SK-N-SH (cell line): ENCODE measurements at regions not wholly inside any gene's neighbourhood (a gene's known extent, or its start where the extent isn't known, plus 50 kb on each side); places are given as distances from the start of the nearest gene placed in this dataset.

Experiments used
- CTCF ChIA-PET: fragments of 300-600, 350-600 bp; formaldehyde crosslinking; extraction: SDS; loops from one replicate; lab custom pipeline; 2021; lab: Yijun Ruan, JAX
- POLR2A ChIA-PET: fragments of 350-600 bp; sonication (Branson Sonifier 250); formaldehyde crosslinking; extraction: SDS; loops from one replicate; lab custom pipeline; 2020; ENCODE audit warnings: antibody characterized with exemption, inconsistent platforms; lab: Yijun Ruan, JAX
- DNase-seq: peaks from one replicate; pipeline ENCODE4 v3.0.0; 2012
- H2AFZ ChIP-seq: fragments of 200-600 bp; sonication (generic); 2 replicates; pipeline ENCODE4 v1.8.1; 2016; ENCODE audit warnings: antibody characterized with exemption, mild to moderate bottlenecking, low read depth
- H3F3A ChIP-seq: fragments of 200-600 bp; sonication (generic); replicated peaks from 2 replicates; pipeline ENCODE3; 2016; ENCODE audit warnings: antibody characterized with exemption, mild to moderate bottlenecking; ENCODE audit not compliant: insufficient read depth
- H3K27ac ChIP-seq, 2 experiments: fragments of 200-500 bp in 1 of 2; fragments of 200-600 bp in 1 of 2; sonication (Bioruptor generic) in 1 of 2; sonication (generic), shearing (Covaris generic) in 1 of 2; 2 replicates each; pipeline versions ENCODE4 v1.5.1 to v1.6.1; 2014 to 2016; ENCODE audit warnings: low read depth in 2 of 2, inconsistent platforms in 1 of 2, low read length in 1 of 2, mild to moderate bottlenecking in 1 of 2, mixed read lengths in 1 of 2
- H3K27me3 ChIP-seq: fragments of 200-600 bp; sonication (generic), shearing (Covaris generic); 2 replicates; pipeline ENCODE4 v1.6.1; 2016; ENCODE audit warnings: mixed run types; ENCODE audit not compliant: insufficient read depth
- H3K36me3 ChIP-seq, 2 experiments: fragments of 200-500 bp in 1 of 2; fragments of 200-600 bp in 1 of 2; sonication (Bioruptor generic) in 1 of 2; sonication (generic) in 1 of 2; replicated peaks in 1 of 2; 2 replicates each; pipeline versions ENCODE3 to v1.5.1; 2014 to 2016; ENCODE audit warnings: low read length in 1 of 2, mild to moderate bottlenecking in 1 of 2; ENCODE audit not compliant: insufficient read depth in 2 of 2, control insufficient read depth in 1 of 2
- H3K4me1 ChIP-seq, 2 experiments: fragments of 200-500 bp in 1 of 2; fragments of 200-600 bp in 1 of 2; sonication (Bioruptor generic) in 1 of 2; sonication (generic), shearing (Covaris generic) in 1 of 2; 2 replicates each; pipeline versions ENCODE4 v1.5.1 to v1.6.1; 2014 to 2016; ENCODE audit warnings: low read depth in 1 of 2, low read length in 1 of 2, mixed run types in 1 of 2; ENCODE audit not compliant: insufficient read depth in 2 of 2, control insufficient read depth in 1 of 2
- H3K4me2 ChIP-seq: fragments of 200-600 bp; sonication (generic), shearing (Covaris generic); 2 replicates; pipeline ENCODE4 v1.6.1; 2017; ENCODE audit warnings: mixed run types
- H3K4me3 ChIP-seq, 2 experiments: fragments of 200-500 bp in 1 of 2; fragments of 200-600 bp in 1 of 2; sonication (Bioruptor generic) in 1 of 2; sonication (generic), shearing (Covaris generic) in 1 of 2; 2 replicates each; pipeline versions ENCODE4 v1.5.1 to v1.8.1; 2014 to 2016; ENCODE audit warnings: low read depth in 2 of 2, inconsistent platforms in 1 of 2, low read length in 1 of 2, mild to moderate bottlenecking in 1 of 2, mixed read lengths in 1 of 2, moderate library complexity in 1 of 2
- H3K79me2 ChIP-seq: fragments of 200-600 bp; sonication (generic); 2 replicates; pipeline ENCODE4 v1.8.1; 2017; ENCODE audit warnings: mild to moderate bottlenecking; ENCODE audit not compliant: insufficient read depth
- H3K9ac ChIP-seq: fragments of 200-600 bp; sonication (generic); 2 replicates; pipeline ENCODE4 v1.6.1; 2017; ENCODE audit warnings: mixed run types
- H3K9me2 ChIP-seq: fragments of 200-600 bp; sonication (generic); 2 replicates; pipeline ENCODE4 v1.6.1; 2017; ENCODE audit warnings: mixed run types
- H3K9me3 ChIP-seq: fragments of 200-600 bp; sonication (generic); 2 replicates; pipeline ENCODE4 v1.6.1; 2017; ENCODE audit warnings: mixed run types, mild to moderate bottlenecking, moderate library complexity
- H4K20me1 ChIP-seq: fragments of 200-600 bp; sonication (generic); 2 replicates; pipeline ENCODE4 v1.6.1; 2017; ENCODE audit warnings: mild to moderate bottlenecking, mixed run types; ENCODE audit not compliant: insufficient read depth
- EP300 ChIP-seq, 2 experiments: IDR thresholded peaks; 2 replicates each; pipeline versions ENCODE4 v1.4.0 to v1.6.1; 2012; ENCODE audit warnings: borderline replicate concordance in 1 of 2, low read depth in 1 of 2, low read length in 1 of 2
- EZH2phosphoT487 ChIP-seq: fragments of 200-600 bp; sonication (generic); IDR thresholded peaks from 2 replicates; pipeline ENCODE4 v1.6.1; 2017; ENCODE audit warnings: low read depth, mixed run types, mild to moderate bottlenecking, antibody characterized with exemption, moderate library complexity, borderline replicate concordance
- FOSL2 ChIP-seq: IDR thresholded peaks from 2 replicates; pipeline ENCODE4 v1.4.0; 2012; ENCODE audit warnings: low read depth, mild to moderate bottlenecking, moderate library complexity, borderline replicate concordance
- GABPA ChIP-seq: IDR thresholded peaks from 2 replicates; pipeline ENCODE4 v1.4.0; 2012; ENCODE audit warnings: low read depth, mild to moderate bottlenecking
- GATA2 ChIP-seq: sonication (generic); formaldehyde crosslinking; IDR thresholded peaks from 2 replicates; pipeline ENCODE4 v1.5.0; 2020; ENCODE audit warnings: mild to moderate bottlenecking, missing genetic modification reagents
- JUND ChIP-seq: IDR thresholded peaks from 2 replicates; pipeline ENCODE4 v1.4.0; 2012
- MEF2A ChIP-seq: IDR thresholded peaks from 2 replicates; pipeline ENCODE4 v1.4.0; 2012; ENCODE audit warnings: low read depth, borderline replicate concordance
- NFIC ChIP-seq: IDR thresholded peaks from 2 replicates; pipeline ENCODE4 v1.4.0; 2012; ENCODE audit warnings: borderline replicate concordance
- NRF1 ChIP-seq: IDR thresholded peaks from 2 replicates; pipeline ENCODE4 v1.6.1; 2012; ENCODE audit warnings: low read depth, mild to moderate bottlenecking, low read length
- RAD21 ChIP-seq: IDR thresholded peaks from 2 replicates; pipeline ENCODE4 v1.6.1; 2012; ENCODE audit warnings: mild to moderate bottlenecking, low read length
- SMC3 ChIP-seq: IDR thresholded peaks from 2 replicates; pipeline ENCODE4 v1.6.1; 2012; ENCODE audit warnings: low read depth, low read length, improper control_type of control experiment
- TCF12 ChIP-seq: IDR thresholded peaks from 2 replicates; pipeline ENCODE4 v1.4.0; 2012
- YY1 ChIP-seq: IDR thresholded peaks from 2 replicates; pipeline ENCODE4 v1.4.0; 2012; ENCODE audit warnings: low read depth, mild to moderate bottlenecking
- WGBS: methylation state at CpG from one replicate; pipeline ENCODE4 v1.1.6; 2017; ENCODE audit warnings: low lambda C conversion rate; 5-methylcytosine and 5-hydroxymethylcytosine counted together
- TF ChIP-seq, protein P1 (sequence below): IDR thresholded peaks from 2 replicates; pipeline ENCODE4 v1.4.0; 2012; ENCODE audit warnings: low read depth
- TF ChIP-seq, protein P2 (sequence below): IDR thresholded peaks from 2 replicates; pipeline ENCODE4 v1.4.0; 2012; ENCODE audit warnings: low read depth, borderline replicate concordance
- TF ChIP-seq, protein P3 (sequence below): IDR thresholded peaks from 2 replicates; pipeline ENCODE4 v1.4.0; 2012; ENCODE audit warnings: low read depth, borderline replicate concordance
- TF ChIP-seq, protein P4 (sequence below): fragments of 150-350 bp; IDR thresholded peaks from 2 replicates; pipeline ENCODE4 v1.6.1; 2016; ENCODE audit warnings: mild to moderate bottlenecking, low read depth, low read length
- TF ChIP-seq, protein P5 (sequence below): fragments of 200-600 bp; sonication (generic); IDR thresholded peaks from 2 replicates; pipeline ENCODE4 v1.6.1; 2017; ENCODE audit warnings: antibody characterized with exemption, mild to moderate bottlenecking, moderate library complexity
- TF ChIP-seq, protein P6 (sequence below): fragments of 150-350 bp; IDR thresholded peaks from 2 replicates; pipeline ENCODE4 v1.6.1; 2017; ENCODE audit warnings: antibody characterized with exemption, low read length, low read depth, borderline replicate concordance

DNA sequence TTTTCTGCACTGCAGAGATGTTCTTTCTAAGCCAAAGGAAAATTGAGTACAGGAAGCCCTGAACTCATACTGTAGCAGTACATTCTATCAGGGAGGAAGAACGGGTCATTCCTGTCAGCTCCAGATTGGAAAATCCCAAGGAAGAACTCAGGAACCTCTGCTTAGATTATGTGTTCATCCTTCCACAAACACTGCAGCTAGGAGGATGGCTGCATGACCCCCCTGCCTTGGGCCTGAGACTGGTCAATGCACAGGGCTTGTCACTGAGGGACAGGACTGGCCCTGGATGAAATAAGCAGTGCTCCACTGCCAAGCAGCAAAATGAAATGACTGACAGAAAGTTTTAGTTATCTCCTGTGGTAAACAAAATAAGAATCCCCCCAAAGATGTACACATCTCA lies 1406.8 kb upstream of the TMEM132C start (continued):
- TF ChIP-seq, protein P1, sequence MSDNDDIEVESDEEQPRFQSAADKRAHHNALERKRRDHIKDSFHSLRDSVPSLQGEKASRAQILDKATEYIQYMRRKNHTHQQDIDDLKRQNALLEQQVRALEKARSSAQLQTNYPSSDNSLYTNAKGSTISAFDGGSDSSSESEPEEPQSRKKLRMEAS, result no peak
- TF ChIP-seq, protein P2, sequence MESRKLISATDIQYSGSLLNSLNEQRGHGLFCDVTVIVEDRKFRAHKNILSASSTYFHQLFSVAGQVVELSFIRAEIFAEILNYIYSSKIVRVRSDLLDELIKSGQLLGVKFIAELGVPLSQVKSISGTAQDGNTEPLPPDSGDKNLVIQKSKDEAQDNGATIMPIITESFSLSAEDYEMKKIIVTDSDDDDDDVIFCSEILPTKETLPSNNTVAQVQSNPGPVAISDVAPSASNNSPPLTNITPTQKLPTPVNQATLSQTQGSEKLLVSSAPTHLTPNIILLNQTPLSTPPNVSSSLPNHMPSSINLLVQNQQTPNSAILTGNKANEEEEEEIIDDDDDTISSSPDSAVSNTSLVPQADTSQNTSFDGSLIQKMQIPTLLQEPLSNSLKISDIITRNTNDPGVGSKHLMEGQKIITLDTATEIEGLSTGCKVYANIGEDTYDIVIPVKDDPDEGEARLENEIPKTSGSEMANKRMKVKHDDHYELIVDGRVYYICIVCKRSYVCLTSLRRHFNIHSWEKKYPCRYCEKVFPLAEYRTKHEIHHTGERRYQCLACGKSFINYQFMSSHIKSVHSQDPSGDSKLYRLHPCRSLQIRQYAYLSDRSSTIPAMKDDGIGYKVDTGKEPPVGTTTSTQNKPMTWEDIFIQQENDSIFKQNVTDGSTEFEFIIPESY, result no peak
- TF ChIP-seq RAD21, result no peak
- TF ChIP-seq, all 33 proteins: peak for 0

DNA sequence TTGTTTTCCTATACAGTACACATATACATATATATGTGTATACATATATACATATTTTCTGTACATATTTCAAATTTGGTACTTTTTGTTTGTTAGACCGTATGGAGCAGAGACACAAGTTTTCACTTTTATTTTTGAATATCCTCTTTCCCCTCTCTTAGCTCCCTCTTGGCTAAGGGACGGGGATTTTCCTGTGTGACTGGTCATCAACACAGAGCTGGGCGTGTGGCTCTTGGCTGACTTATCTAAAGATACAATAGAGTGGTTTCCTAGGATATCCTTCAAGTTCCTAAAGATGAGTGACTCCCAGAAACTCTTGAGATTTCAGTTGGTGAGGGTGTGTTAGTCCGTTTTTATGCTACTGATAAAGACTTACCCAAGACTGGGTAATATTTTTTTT lies 1404.5 kb upstream of the TMEM132C start:
- POLR2A ChIA-PET, result no interaction called here

DNA sequence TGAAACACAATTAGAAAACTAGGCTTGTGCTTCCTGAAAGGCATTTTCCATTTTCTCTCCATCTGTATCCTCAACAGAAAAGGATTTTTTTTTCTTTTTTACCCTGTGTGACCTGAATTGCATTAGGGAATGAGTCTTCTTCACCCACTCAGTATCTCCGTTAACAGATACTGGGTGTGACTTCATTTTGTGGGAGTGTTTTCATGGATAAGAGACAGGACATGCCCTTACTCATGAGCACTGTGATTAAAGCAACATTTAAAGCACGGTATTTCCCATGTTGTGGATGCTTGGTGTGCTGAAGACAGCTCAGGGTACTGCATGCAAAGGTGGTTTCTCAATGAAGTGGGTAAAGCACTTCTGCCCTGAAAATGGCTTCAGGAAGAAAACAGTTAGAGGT lies 1397.3 kb upstream of the TMEM132C start:
- Histone ChIP-seq H3K27ac (no peak overlapping the region), H3K4me3 (no peak overlapping the region), H3F3A (no peaks in the 10 kb centered on the region), H2AFZ (no peak overlapping the region), H3K4me1 (no peaks in the 10 kb centered on the region), H3K36me3 (no peaks in the 10 kb centered on the region), H3K9me2 (no peaks in the 10 kb centered on the region), H3K9ac (no peak overlapping the region), H4K20me1 (no peaks in the 10 kb centered on the region), H3K9me3 (no peaks in the 10 kb centered on the region), H3K4me2 (no peak overlapping the region), H3K79me2 (no peaks in the 10 kb centered on the region), H3K27me3 (no peaks in the 10 kb centered on the region)
- 22% methylated on average over 2 of the region's 2 CpGs for WGBS
- TF ChIP-seq EZH2phosphoT487, result no peak
- no peak for TF ChIP-seq NFIC
- TF ChIP-seq YY1, result no peak
- no peak for TF ChIP-seq TCF12
- TF ChIP-seq, protein P3, sequence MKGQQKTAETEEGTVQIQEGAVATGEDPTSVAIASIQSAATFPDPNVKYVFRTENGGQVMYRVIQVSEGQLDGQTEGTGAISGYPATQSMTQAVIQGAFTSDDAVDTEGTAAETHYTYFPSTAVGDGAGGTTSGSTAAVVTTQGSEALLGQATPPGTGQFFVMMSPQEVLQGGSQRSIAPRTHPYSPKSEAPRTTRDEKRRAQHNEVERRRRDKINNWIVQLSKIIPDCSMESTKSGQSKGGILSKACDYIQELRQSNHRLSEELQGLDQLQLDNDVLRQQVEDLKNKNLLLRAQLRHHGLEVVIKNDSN, result no peak
- TF ChIP-seq SMC3, result no peak
- TF ChIP-seq, protein P4, sequence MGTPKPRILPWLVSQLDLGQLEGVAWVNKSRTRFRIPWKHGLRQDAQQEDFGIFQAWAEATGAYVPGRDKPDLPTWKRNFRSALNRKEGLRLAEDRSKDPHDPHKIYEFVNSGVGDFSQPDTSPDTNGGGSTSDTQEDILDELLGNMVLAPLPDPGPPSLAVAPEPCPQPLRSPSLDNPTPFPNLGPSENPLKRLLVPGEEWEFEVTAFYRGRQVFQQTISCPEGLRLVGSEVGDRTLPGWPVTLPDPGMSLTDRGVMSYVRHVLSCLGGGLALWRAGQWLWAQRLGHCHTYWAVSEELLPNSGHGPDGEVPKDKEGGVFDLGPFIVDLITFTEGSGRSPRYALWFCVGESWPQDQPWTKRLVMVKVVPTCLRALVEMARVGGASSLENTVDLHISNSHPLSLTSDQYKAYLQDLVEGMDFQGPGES, result no peak
- TF ChIP-seq GATA2 (CRISPR knock-in tag), result no peak
- no peak for TF ChIP-seq FOSL2
- TF ChIP-seq, protein P5, sequence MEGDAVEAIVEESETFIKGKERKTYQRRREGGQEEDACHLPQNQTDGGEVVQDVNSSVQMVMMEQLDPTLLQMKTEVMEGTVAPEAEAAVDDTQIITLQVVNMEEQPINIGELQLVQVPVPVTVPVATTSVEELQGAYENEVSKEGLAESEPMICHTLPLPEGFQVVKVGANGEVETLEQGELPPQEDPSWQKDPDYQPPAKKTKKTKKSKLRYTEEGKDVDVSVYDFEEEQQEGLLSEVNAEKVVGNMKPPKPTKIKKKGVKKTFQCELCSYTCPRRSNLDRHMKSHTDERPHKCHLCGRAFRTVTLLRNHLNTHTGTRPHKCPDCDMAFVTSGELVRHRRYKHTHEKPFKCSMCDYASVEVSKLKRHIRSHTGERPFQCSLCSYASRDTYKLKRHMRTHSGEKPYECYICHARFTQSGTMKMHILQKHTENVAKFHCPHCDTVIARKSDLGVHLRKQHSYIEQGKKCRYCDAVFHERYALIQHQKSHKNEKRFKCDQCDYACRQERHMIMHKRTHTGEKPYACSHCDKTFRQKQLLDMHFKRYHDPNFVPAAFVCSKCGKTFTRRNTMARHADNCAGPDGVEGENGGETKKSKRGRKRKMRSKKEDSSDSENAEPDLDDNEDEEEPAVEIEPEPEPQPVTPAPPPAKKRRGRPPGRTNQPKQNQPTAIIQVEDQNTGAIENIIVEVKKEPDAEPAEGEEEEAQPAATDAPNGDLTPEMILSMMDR, result no peak
- TF ChIP-seq, protein P6, sequence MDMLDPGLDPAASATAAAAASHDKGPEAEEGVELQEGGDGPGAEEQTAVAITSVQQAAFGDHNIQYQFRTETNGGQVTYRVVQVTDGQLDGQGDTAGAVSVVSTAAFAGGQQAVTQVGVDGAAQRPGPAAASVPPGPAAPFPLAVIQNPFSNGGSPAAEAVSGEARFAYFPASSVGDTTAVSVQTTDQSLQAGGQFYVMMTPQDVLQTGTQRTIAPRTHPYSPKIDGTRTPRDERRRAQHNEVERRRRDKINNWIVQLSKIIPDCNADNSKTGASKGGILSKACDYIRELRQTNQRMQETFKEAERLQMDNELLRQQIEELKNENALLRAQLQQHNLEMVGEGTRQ, result no peak
- no peak for TF ChIP-seq EP300 (IDR thresholded peaks at IDR 0.05; ENCODE audit: borderline replicate concordance in 1 of 2, low read depth in 1 of 2, low read length in 1 of 2)
- ChIA-PET CTCF (no interaction called here), POLR2A (no interaction called here)
- DNase-seq, result no peak

More for the DNA sequence above, 1404.5 kb upstream of the TMEM132C start:
- H3K9me2 ChIP-seq, result no peaks in the 10 kb centered on the region
- H3F3A ChIP-seq, result no peaks in the 10 kb centered on the region
- H3K36me3 ChIP-seq, result no peaks in the 10 kb centered on the region
- no peaks in the 10 kb centered on the region for H3K9me3 ChIP-seq
- no peak overlapping the region for H3K27ac ChIP-seq
- no peak overlapping the region for H3K4me3 ChIP-seq
- CTCF ChIA-PET, result no interaction called here
- 14% methylated on average over 4 of the region's 4 CpGs for WGBS
- no peaks in the 10 kb centered on the region for H4K20me1 ChIP-seq
- no peaks in the 10 kb centered on the region for H3K79me2 ChIP-seq
- H3K27me3 ChIP-seq, result no peaks in the 10 kb centered on the region
- H3K4me1 ChIP-seq, result no peaks in the 10 kb centered on the region
- no peak overlapping the region for H3K9ac ChIP-seq
- no peak overlapping the region for H3K4me2 ChIP-seq
- TF ChIP-seq JUND, result no peak
- TF ChIP-seq GABPA, result no peak
- TF ChIP-seq TCF12, result no peak
- no peak for TF ChIP-seq YY1
- TF ChIP-seq, protein P6, result no peak
- no peak for TF ChIP-seq GATA2 (CRISPR knock-in tag)
- TF ChIP-seq NRF1, result no peak
- no peak for TF ChIP-seq MEF2A
- no peak for DNase-seq
- H2AFZ ChIP-seq, result no peak overlapping the region
